ENCODE measurements at regions not wholly inside any gene's neighbourhood (a gene's known extent, or its start where the extent isn't known, plus 50 kb on each side); places are given as distances from the start of the nearest gene placed in this dataset.

- in situ Hi-C loops (cut with HindIII; ENCODE audit: low pct_ligation_motif_present, low sequenced_read_pairs): no loop called here
- Histone ChIP-seq H3K36me3 (replicated peaks) (no peaks in the 10 kb centered on the region), H3K4me3 (ENCODE audit: low read depth, low read length) (no peak overlapping the region), H3K27me3 (replicated peaks) (no peaks in the 10 kb centered on the region), H3K27ac (no peak overlapping the region)
- DNase-seq: no peak
- no peak for TF ChIP-seq CTCF (IDR thresholded peaks at IDR 0.05; ENCODE audit: low read depth, low read length, missing control alignments)
Observed at GRCh38 chr5:143748516-143748915, 63.4 kb upstream of the HMHB1 start.

- no peaks in the 10 kb centered on the region for H3K27me3 ChIP-seq (replicated peaks)
- TF ChIP-seq CTCF (IDR thresholded peaks at IDR 0.05; ENCODE audit: low read depth, low read length, missing control alignments): no peak
- no peaks in the 10 kb centered on the region for H3K36me3 ChIP-seq (replicated peaks)
- H3K27ac ChIP-seq: no peak overlapping the region
- H3K4me3 ChIP-seq (ENCODE audit: low read depth, low read length): no peak overlapping the region
- in situ Hi-C loops (cut with HindIII; ENCODE audit: low pct_ligation_motif_present, low sequenced_read_pairs): no loop called here
- no peak for DNase-seq
Observed at GRCh38 chr5:143742951-143743350, 69.0 kb upstream of the HMHB1 start.

- no peaks in the 10 kb centered on the region for H3K27me3 ChIP-seq (replicated peaks)
- H3K4me3 ChIP-seq (ENCODE audit: low read depth, low read length): no peak overlapping the region
- no peaks in the 10 kb centered on the region for H3K36me3 ChIP-seq (replicated peaks)
- no peak for DNase-seq
- no peak for TF ChIP-seq CTCF (IDR thresholded peaks at IDR 0.05; ENCODE audit: low read depth, low read length, missing control alignments)
- no peak overlapping the region for H3K27ac ChIP-seq
- in situ Hi-C loops (cut with HindIII; ENCODE audit: low pct_ligation_motif_present, low sequenced_read_pairs): no loop called here
Observed at GRCh38 chr5:143741421-143741820, 70.5 kb upstream of the HMHB1 start.

GRCh38 chr5:143740956-143741355, 71.0 kb upstream of the HMHB1 start:
- no peak for TF ChIP-seq CTCF (IDR thresholded peaks at IDR 0.05; ENCODE audit: low read depth, low read length, missing control alignments)
- Histone ChIP-seq H3K27ac (no peak overlapping the region), H3K36me3 (replicated peaks) (no peaks in the 10 kb centered on the region), H3K4me3 (ENCODE audit: low read depth, low read length) (no peak overlapping the region), H3K27me3 (replicated peaks) (no peaks in the 10 kb centered on the region)
- in situ Hi-C loops (cut with HindIII; ENCODE audit: low pct_ligation_motif_present, low sequenced_read_pairs): no loop called here
- no peak for DNase-seq

GRCh38 chr5:143739746-143740145, 72.2 kb upstream of the HMHB1 start:
- no peak for TF ChIP-seq CTCF (IDR thresholded peaks at IDR 0.05; ENCODE audit: low read depth, low read length, missing control alignments)
- in situ Hi-C loops (cut with HindIII; ENCODE audit: low pct_ligation_motif_present, low sequenced_read_pairs): no loop called here
- Histone ChIP-seq H3K4me3 (ENCODE audit: low read depth, low read length) (no peak overlapping the region), H3K36me3 (replicated peaks) (no peaks in the 10 kb centered on the region), H3K27me3 (replicated peaks) (no peaks in the 10 kb centered on the region), H3K27ac (no peak overlapping the region)
- DNase-seq: no peak

Measured in brain microvascular endothelial cell (primary cell).